COLO668 (cell line): ENCODE measurements at regions not wholly inside any gene's neighbourhood (a gene's known extent, or its start where the extent isn't known, plus 50 kb on each side); places are given as distances from the start of the nearest gene placed in this dataset.

Experiments used
- DNase-seq: peaks from one replicate; lab custom pipeline; 2025; ENCODE audit not compliant: unreplicated experiment; lab: John Stamatoyannopoulos, UW

DNA sequence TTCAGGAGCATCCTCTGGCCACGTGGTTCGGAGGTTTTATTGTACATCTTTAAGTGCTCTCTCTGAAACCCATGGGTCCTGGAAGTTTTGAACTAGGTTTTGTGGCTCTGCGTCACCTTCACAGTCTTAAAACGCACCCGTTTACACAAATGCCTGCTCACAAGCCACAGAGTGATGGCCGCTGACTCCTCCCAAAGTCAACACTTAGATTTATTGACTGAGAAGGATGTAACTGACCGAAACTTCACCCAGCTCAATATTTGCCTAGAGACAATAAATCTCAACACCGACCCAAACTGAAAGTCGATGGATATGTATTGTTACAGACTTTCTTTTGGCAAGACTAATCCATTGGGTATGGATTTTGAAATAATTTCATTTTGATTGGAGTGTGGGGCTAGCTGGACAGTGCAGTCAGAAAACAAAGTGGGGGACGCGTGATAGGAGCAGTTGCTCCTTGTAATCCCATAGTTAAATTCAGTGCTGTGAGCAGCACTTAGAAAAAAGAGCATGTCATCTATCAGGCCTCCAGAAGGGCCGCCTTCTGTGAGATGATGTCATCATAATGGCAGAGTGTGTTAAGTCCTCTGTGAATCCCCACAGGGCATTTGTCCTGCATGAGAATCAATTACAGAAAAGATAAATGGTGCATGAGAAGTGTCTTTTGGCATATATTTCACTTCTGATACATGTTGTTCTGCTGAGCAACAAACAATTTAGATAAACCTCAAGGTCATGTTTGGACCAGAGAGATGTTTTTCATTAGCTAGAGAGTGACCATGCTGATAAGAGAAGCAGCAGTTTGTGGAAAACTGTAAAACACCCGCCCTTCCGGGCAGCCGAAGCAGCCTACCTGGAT, 183.7 kb downstream of the INO80D start:
- DNase-seq, result peak; percentile 71

DNA sequence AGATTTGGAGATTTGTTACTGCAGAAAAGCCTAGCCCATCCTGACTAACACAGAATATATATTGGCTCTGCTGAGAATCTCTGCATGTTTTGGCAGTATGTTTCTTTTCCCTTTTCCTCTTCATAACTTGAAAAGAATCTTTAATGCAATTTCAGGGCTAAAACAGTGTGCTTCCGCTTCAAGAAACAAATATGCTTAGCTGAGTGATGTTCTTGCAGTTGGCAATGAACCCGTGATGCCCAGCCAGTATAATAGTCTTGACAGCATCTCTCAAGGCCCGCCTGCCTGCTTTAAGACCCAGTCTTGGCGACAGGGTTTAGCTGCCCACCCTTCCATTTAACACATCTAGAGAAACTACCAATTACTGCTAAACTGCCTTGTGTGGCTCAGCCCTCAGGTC, 184.5 kb downstream of the INO80D start:
- no peak for DNase-seq

DNA sequence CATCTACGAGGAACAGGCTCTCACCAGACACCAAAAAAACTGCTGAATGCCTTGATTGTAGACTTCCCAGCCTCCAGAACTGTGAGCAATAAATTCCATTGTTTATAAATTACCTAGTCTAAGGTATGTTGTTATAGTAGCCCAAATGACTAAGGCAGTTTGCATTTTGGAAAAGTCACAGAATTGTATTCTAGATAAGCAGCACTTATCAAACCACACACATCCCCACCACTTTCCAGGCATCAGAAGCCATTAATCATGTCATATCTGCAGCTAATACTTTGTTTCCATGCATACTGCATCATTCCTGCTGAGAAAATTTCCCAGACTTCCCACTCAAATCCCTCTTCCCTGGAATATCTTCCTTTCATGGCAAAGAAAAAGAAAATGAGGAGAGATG, 187.2 kb downstream of the INO80D start:
- no peak for DNase-seq

DNA sequence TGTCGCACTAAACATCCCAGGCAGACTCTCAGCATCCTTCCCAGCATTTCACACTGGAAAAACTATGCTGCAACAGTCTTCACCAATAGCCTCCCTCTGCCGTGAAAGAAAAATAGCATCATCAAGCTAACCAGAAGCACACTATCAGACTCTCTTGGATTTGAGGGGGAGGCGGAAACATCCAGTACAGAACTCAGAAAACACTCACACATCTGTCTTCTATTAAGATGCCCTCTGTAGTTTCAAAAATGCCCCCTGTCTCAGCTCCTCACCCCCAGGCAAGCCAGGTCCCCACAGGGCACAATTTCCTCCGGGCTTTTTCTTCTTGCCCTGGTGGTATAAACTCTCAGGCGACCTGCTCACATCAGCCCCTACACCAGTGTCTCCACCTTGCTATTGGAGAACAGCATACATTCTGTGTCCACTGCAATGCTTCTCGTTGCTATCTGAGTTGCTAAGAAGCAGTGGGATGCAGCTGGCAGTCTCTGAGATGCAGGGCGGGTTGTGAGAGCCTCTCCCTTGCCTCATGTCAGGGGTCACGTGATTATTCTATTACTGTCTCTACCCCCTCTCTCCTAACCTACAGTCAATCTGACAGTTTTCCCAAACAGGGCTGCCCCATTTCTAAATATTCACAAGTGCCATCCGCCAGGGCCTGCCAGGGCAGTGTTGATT, 189.9 kb downstream of the INO80D start:
- DNase-seq, result no peak

DNA sequence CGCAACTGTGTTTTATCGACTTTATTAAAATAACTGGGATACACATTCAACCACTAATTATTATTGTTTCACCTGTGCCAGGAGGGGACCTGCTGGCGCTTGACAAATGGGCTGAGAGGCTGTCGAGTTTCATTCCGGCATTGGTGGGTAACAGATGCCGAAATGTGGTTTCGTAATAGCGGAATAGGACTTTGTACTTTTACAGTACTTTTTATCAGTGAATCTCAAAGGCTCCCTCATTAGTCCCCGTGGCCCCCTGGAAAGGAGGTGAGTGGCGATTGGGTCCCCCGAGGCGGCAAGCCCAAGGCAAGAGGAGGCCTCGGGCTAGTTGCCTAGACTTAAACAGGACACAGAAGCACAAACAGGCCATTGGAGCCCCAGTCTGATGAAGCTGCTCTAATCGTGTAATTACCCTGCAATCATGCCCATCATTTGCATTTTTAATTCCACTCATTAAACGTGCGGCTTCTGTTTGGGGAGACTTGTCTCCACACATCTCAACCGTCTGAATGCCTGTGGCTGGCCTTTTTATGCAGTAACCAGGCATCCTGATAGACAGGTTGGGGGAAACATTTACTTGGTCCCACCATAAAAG, 193.2 kb downstream of the INO80D start:
- DNase-seq, result no peak

DNA sequence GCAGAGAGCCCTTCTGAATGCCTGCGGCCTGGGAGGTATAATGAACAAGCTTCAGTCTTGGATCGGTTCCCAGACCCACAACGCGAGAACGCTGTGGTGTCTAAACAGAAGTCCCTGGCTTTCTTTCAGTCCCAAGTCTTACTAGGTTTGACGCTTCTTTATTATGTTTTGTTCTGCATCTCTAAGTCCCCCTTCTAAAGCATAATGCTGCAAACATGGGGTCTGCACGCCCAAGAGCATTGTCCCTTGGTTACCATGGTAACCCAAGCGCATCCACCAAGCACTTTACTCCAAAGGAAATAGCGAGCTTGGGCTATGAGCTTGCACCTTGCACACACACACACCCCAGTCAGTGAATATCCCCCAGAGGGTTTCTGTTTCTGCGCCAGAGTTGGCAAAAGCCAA, 193.7 kb downstream of the INO80D start:
- peak; percentile 29 for DNase-seq

DNA sequence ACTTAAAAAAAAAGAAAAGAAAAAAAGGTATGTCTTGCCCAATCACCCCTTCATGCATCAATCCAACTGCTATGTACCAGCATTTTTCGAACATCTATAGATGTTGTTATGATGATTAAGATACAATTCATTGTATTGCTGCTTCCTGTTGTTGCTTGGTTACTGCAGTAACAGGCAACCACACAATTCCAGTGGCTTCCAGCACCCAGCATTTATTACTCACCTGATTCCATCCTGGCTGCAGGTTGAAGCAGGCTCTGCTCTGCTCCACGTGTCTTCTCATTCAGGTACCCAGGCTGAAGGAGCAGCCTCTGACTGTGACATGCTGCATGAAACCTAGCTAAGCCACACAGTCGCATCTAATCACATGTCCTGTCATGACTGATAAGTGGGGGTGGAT, 196.9 kb downstream of the INO80D start:
- DNase-seq, result peak; percentile 55

DNA sequence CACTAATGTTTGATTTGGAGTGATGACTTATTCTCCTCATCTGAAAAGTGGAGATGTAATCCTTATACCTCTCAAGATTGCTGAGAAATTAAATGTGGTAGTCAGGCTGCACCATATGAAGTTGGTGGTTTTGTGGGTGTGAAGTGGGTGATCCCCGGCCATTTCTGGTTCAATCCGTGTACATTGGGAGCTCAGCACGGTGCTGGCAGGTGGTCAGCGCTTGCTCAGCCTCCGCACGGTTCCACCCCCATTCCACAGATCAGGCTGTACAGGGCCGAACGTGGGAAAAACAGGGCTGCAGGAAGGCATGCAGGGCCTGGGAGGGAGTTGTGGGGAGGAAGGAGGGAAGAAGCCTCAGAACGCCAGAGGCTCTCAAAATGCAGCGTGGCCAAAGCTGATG, 198.3 kb downstream of the INO80D start:
- no peak for DNase-seq

DNA sequence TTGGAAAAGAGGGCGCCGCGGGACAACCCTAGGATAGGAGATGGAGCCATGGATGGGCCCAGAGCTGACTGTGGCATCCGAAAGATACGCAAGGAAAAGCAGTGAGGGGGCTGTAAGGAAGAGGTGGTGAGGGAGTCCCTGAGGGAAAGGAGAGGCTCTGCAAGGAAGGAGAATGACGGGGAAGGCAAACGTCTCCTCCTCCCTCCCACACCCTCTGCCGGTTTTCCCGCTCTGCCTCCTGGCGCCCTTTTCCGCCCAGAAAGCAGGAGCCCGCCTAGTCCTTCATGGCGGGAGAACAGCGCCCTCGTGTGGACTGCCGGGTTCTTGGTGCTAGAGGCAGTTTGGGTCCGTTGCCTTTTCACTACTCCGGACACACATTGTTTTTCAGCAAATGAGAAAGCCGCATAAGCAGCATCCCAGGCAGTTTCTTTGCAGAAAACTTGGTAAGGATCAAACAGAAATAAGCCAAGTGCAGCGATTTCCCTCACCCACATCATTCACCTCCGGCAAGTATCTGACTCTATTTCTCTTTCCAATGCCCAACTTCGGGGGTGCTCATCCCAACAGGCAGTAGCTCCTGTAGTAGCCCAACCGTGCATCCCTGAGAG, 200.4 kb downstream of the INO80D start:
- peak; percentile 61 for DNase-seq

DNA sequence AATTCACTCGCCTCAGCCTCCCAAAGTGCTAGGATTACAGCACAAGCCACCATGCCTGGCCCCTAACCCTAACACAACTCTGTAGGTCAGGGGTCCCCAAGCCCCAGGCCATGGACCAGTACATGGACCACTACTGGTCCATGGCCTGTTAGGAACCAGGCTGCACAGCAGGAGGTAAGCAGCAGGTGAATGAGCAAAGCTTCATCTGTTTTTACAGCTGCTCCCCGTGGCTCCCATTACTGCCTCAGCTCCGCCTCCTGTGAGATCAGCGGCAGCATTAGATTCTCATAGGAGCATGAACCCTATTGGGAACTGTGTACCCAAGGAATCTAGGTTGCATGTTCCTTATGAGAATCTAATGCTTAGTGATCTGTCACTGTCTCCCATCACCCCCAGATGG, 201.7 kb downstream of the NRP2 start:
- peak; percentile 82 for DNase-seq

DNA sequence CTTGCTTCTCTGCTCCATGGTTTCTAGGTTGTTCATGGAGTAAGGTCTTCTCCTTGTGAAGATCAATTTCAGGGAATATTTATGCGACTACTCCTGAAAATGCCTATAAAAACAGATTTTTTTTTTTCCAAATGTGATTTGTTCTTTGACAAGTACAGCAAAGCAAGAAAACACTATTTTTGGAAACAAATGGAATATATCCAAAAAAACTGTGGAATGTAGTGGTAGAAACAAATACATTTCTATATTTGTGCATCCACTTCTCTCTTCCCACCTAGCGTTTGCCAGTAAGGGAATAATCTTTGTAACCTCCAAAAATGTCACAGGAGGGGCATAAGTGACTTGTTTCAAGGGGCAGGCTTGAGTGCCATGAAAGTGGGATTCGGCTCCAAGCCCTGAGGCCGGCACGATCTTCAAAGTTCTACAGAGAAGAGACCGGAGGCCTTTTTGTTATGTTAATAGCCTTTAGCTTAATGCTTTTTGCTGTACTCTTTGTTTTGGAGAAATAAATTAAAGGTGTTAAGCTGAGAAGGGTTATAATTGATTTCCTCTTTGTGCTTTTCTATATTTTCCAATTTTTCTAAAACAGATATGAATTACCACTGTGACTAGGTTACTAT, 200.6 kb downstream of the NRP2 start:
- DNase-seq, result no peak

DNA sequence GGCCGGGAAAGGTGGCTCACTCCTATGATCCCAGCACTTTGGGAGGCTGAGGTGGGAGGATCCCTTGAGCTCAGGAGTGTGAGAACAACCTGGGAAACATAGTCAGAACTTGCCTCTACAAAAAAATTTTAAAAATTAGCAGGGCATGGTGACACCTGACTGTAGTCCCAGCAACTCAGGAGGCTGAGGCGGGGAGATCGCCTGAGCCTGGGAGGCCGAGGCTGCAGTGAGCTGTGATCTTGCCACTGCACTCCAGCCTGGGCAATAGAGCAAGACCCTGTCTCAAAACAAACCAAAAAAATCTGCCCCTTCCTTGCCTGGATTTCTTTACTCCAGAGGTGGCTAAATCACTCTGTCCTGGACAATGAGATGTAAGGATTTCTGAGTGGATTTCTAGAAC, 197.7 kb downstream of the NRP2 start:
- DNase-seq, result no peak

DNA sequence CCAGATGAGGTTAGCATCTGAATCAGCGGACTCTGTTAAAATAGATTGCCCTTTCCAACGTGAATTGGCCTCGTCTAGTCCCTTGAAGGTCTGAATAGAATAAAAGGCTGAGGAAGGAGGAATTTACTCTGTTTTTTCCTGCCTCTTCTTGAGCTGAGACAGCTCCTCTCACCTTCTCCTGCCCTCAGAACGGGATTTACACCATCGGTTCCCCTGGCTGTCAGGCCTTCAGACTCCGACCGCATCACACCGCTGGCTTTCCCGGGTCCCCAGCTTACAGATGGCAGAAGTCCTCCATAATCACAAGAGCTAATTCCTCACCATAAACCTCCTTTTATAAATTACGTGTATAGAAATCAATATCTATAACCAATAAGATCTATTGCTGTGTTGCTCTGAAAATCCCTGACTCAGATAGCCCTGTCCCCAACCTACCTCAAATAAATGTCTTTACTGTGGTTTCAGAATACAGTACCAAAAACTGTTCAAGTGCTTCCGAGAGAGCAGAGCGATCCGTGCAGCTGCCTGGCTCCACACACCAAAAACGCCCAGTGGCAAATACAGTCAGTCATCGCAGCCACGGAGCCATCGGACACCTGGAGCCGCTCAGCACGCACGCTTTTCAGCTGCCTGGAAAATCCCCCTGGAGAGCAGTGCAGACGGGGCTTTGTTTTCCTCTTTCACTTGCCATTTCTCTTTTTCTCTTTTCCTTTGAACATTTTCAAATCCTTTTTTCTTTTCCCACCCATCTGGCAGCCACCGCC, 196.9 kb downstream of the NRP2 start:
- peak; percentile 82 for DNase-seq

DNA sequence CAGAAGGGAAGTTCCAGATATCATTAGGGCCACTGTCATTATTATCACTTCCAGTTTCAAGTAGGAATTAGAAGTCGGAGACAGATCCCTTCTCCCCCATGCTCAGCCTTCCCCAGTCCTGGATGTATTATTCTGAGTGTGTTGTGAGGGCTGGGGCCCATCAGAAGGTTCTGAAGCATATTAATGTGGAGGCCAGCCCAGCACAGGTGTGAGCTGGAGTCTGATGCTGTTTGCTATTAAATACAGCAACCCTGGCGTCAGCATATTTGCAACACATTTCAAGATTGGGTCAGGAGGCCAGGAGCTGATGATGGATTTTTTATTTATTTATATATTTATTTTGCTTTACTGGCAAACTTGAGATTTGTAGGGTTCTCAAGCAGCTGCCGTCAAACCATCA, 195.2 kb downstream of the NRP2 start:
- DNase-seq, result no peak

DNA sequence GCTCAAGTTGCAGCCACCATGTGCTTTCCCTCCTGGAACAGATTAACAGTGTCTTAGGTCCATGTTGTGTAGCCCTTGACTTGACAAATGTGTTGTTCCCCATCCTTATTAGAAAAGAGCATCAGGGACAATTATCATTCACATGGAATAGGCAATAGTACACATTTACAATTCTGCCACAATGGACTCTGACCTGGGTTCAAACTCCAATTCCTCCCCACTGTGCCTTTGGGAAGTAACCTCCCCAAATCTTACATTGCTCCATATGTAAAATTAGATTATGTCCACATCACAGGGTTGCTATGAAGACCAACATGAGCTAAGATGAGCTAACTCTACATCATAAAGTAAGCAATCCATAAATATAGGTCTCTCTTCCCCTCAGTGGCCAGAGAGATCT, 193.8 kb downstream of the NRP2 start:
- no peak for DNase-seq

DNA sequence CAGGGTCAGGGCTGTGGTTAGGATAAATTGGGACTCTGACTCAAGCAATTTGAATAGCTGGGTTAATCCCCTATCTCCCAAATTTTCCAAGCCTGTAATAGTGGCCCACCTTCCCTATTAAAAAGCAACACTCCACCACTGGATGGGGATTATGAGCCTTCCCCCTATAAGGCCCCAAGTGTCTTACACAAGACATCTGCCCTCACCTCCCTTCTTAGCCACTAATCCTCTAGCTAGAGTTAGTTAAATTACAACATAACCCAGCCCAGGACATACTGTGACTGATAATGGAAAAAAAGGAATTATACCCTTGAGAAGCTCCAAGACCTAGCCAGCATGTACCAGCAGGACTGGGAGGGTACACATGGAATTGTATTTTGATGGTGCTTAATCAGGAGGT, 190.4 kb downstream of the NRP2 start:
- DNase-seq, result no peak

DNA sequence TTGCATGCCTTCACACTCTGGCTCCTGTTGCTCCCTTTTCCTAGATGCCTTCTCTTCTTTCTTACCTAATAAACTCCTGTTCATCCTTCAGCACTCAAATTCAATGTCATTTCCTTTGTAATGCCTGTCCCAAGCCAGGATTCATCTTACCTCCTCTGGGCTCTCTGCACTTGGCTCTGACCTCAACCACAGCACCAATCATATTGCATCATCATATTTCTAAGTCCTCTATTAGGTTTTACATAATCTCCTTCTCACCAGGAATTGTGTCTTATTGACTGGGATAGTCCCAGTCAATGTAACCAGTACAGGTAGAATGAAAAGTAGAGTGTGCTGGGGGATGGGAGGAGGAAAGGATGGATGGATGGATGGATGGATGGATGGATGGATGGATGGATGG, 187.1 kb downstream of the NRP2 start:
- no peak for DNase-seq

DNA sequence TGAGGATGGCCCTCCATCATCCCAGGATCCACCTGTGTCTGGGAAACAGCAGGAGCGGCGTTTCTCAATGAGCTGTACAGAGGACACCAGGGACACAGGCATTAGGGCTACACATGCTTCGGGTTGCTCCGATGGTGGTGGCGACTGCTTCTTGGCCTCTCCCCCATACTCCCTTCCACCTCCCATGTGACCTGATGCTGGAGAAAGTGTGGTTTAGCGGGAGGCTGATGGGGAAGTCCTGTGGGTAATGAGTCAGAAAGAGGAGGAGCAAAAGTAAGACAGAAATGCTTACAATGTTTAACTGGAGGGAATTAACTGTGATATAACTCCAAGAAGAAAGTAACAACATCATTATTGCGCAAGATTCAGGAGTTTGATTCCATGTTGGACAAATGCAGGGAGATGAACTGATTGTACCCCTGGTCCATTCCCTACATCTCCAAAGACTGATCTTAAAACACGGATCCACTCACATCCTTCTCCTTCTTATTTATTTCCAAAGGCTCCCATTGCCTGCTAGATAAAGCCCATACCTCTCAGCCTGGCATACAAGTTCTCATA, 186.6 kb downstream of the NRP2 start:
- no peak for DNase-seq

DNA sequence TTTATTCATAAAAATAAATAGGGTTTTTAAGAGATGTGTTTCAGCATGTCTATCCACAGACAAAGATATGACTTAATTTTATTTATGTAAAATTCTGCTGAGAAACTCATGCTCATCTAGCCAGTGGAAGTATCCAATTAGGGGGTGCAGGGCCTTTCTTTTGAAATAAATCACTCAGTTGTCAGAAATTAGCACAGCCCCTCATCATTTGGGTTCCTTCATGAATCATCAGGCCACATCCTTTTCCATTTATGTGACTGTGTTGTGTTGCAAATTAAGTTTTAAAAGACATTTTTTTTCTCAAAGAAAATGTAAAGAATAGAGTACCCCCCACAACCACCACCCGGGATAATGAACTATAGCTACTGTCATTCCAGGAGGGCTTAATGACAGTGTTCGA, 185.8 kb downstream of the NRP2 start:
- DNase-seq, result no peak

DNA sequence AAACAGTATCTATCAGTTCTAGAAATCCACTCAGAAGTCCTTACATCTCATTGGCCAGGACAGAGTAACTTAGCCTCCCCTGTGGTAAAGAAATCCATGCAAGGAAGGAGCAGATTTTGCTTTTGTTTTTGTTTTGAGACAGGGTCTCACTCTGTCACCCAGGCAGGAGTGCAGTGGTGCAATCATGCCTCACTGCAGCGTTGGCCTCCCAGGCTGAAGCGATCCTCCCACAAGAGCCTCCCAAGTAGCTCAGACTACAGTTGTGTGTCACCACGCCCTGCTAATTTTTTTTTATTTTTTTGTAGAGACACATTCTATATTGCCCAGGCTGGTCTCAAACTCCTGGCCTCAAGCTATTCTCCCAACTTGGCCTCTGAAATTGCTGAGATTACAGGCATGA, 185.1 kb downstream of the NRP2 start:
- DNase-seq, result no peak
